BJ (cell line): ENCODE measurements at regions not wholly inside any gene's neighbourhood (a gene's known extent, or its start where the extent isn't known, plus 50 kb on each side); places are given as distances from the start of the nearest gene placed in this dataset.
A peak's percentile ranks its signal among the peaks of the same experiment; 100 is the strongest.

Experiments used
- CTCF ChIA-PET: fragments of 350-600 bp; formaldehyde crosslinking; extraction: SDS; loops from one replicate; lab custom pipeline; 2021; ENCODE audit warnings: antibody characterized with exemption, inconsistent platforms; lab: Yijun Ruan, JAX
- POLR2A ChIA-PET: fragments of 300-600 bp; sonication (Branson Sonifier 250); formaldehyde crosslinking; extraction: SDS; loops from one replicate; lab custom pipeline; 2021; ENCODE audit warnings: antibody characterized with exemption; lab: Charles Lee
- DNase-seq: peaks from one replicate; pipeline ENCODE4 v3.0.0-alpha.2; 2011; ENCODE audit warnings: low read depth
- H3K27me3 ChIP-seq: 2 replicates; pipeline ENCODE4 v1.6.0; 2011; ENCODE audit warnings: low read length; ENCODE audit not compliant: control insufficient read depth, insufficient read depth
- H3K36me3 ChIP-seq: 2 replicates; pipeline ENCODE4 v1.5.1; 2011; ENCODE audit warnings: low read length; ENCODE audit not compliant: control insufficient read depth, insufficient read depth
- H3K4me3 ChIP-seq: 2 replicates; pipeline ENCODE4 v1.5.1; 2011; ENCODE audit warnings: low read depth, mild to moderate bottlenecking, control low read depth, low read length
- TF ChIP-seq, protein P1 (sequence below): IDR thresholded peaks from 2 replicates; pipeline ENCODE4 v1.5.1; 2011; ENCODE audit warnings: low read depth, mild to moderate bottlenecking, control low read depth, inconsistent platforms, low read length, moderate library complexity; ENCODE audit not compliant: insufficient read depth

DNA sequence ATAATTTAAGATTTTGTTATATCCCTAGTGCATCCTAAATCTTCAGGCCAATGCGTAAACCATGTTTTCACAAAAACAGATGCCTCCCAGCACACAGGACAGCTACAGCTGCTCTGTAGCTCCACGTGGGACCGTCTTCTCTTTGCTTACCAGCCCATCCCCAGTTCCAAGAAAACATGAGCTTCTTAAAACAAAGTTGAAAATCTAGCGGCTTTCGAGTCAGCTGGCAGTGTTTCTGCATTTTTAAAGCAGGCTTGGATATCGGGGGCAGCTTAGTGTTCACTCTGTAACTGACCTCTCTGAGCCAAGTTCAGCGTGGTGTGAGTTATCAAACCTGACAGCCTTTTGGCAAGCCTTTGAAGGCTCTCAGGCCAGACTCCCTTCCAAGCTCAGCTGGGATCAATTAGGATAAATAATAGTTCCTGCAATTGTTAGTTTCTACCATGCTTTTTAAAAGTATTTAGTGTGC lies 881.5 kb downstream of the LTN1 start:
- ChIA-PET CTCF (interaction anchor here (0.9 to 1.1 kb wide), 2 partner anchors 144 to 635 kb away, joined by 3 read pairs; no protein-coding TSS in a partner anchor), POLR2A (interaction anchor here (0.9 kb wide), 1 partner anchor 22 kb away, joined by 7 read pairs; no protein-coding TSS in a partner anchor)
- peak overlapping the region; percentile 8 for H3K4me3 ChIP-seq
- DNase-seq = peak; percentile 90
- no peaks in the 10 kb centered on the region for H3K27me3 ChIP-seq
- TF ChIP-seq, protein P1, sequence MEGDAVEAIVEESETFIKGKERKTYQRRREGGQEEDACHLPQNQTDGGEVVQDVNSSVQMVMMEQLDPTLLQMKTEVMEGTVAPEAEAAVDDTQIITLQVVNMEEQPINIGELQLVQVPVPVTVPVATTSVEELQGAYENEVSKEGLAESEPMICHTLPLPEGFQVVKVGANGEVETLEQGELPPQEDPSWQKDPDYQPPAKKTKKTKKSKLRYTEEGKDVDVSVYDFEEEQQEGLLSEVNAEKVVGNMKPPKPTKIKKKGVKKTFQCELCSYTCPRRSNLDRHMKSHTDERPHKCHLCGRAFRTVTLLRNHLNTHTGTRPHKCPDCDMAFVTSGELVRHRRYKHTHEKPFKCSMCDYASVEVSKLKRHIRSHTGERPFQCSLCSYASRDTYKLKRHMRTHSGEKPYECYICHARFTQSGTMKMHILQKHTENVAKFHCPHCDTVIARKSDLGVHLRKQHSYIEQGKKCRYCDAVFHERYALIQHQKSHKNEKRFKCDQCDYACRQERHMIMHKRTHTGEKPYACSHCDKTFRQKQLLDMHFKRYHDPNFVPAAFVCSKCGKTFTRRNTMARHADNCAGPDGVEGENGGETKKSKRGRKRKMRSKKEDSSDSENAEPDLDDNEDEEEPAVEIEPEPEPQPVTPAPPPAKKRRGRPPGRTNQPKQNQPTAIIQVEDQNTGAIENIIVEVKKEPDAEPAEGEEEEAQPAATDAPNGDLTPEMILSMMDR = no peak
- H3K36me3 ChIP-seq = no peaks in the 10 kb centered on the region

DNA sequence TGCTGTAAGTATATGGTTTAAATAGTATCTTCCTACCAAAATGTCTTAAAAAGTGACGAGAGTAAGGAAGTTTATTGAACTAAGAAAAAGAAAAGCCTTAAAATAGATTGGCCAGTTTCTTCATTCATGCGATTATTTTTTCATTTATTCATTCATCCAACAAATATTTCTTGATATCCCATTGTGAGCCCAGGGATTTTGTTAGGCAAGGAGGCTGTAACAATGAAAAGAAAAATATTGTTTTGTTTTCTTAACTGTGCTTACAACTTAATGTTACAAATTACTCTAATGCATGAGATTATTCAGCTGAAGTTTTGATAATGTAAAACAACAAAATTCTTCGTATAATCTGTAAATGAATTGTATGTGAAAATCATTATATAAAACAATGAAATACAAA lies 882.0 kb downstream of the LTN1 start:
- ChIA-PET POLR2A (interaction anchor here (0.9 kb wide), 1 partner anchor 22 kb away, joined by 7 read pairs; no protein-coding TSS in a partner anchor), CTCF (interaction anchor here (1.1 kb wide), 1 partner anchor 635 kb away, joined by 3 read pairs; no protein-coding TSS in a partner anchor)
- H3K4me3 ChIP-seq = no peak overlapping the region

GRCh38 chr21:28110074-28110473 lies 882.6 kb downstream of the LTN1 start:
- no peaks in the 10 kb centered on the region for H3K27me3 ChIP-seq
- no peak for DNase-seq
- TF ChIP-seq, protein P1 = no peak
- H3K4me3 ChIP-seq = no peak overlapping the region
- ChIA-PET CTCF (interaction anchor here (1.1 kb wide), 1 partner anchor 636 kb away, joined by 3 read pairs; no protein-coding TSS in a partner anchor), POLR2A (no interaction called here)
- no peaks in the 10 kb centered on the region for H3K36me3 ChIP-seq

More for the DNA sequence above, 882.0 kb downstream of the LTN1 start:
- no peaks in the 10 kb centered on the region for H3K27me3 ChIP-seq
- DNase-seq = no peak
- H3K36me3 ChIP-seq = no peaks in the 10 kb centered on the region
- TF ChIP-seq, protein P1 = no peak

DNA sequence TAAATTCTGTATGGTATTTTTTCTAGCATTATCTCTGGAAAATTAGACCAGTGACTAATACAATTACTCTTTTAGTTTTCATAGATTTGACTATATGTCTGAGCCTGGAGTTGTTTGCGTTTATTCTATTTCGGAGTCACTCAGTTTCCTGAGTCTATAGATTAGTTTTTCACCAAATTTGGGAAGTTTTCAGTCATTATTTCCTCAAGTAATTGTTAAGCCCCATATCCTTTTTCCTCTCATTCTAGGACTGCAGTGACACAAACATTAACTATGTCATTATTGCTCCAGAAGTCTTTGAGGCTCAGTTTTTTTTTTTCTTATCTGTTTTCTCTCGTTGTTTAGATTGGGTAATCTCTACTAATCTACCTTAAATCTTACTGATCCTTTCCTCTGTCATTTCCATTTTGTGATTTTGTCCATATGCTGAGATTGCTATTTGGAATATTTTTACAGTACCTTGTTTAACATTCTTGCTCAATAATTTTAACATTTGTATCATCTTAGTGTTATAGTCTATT lies 886.2 kb downstream of the LTN1 start:
- Histone ChIP-seq H3K4me3 (no peak overlapping the region), H3K27me3 (no peaks in the 10 kb centered on the region), H3K36me3 (no peaks in the 10 kb centered on the region)
- ChIA-PET POLR2A (no interaction called here), CTCF (no interaction called here)
- TF ChIP-seq, protein P1 = no peak
- no peak for DNase-seq

- CTCF ChIA-PET = no interaction called here
- POLR2A ChIA-PET = no interaction called here
- no peak for DNase-seq
- TF ChIP-seq, protein P1 = no peak
- H3K36me3 ChIP-seq = no peaks in the 10 kb centered on the region
- no peak overlapping the region for H3K4me3 ChIP-seq
- no peaks in the 10 kb centered on the region for H3K27me3 ChIP-seq
These were observed 888.3 kb downstream of the LTN1 start for GRCh38 chr21:28104346-28104745.
